OCI-M1 (cell line): ENCODE measurements at regions not wholly inside any gene's neighbourhood (a gene's known extent, or its start where the extent isn't known, plus 50 kb on each side); places are given as distances from the start of the nearest gene placed in this dataset.
"Not testable (repeated sequence)": the region's sequence is repeated elsewhere in the genome, so short reads cannot be mapped to it uniquely, and the experiment has no call there.

ENCODE experiments used
- DNase-seq: peaks from one replicate; lab custom pipeline; 2025; lab: John Stamatoyannopoulos, UW

- DNase-seq = no peak
Measured at GRCh38 chr13:110811008-110811720, 97.7 kb downstream of the ING1 start.

GRCh38 chr13:110811771-110812120 lies 98.2 kb downstream of the ING1 start:
- no peak for DNase-seq

GRCh38 chr13:110812121-110812868 lies 98.8 kb downstream of the ING1 start:
- no peak for DNase-seq

- DNase-seq = no peak
Measured at GRCh38 chr13:110812869-110813645, 99.6 kb downstream of the ING1 start.

GRCh38 chr13:110813646-110814624 lies 100.4 kb downstream of the ING1 start:
- DNase-seq = no peak

- DNase-seq = no peak
Measured at GRCh38 chr13:110815471-110816204, 99.2 kb downstream of the ANKRD10 start.

GRCh38 chr13:110816500-110816899 lies 98.4 kb downstream of the ANKRD10 start:
- no peak for DNase-seq

- no peak for DNase-seq
Measured at GRCh38 chr13:110817143-110817542, 97.7 kb downstream of the ANKRD10 start.

GRCh38 chr13:110818747-110819146 lies 96.1 kb downstream of the ANKRD10 start:
- no peak for DNase-seq

GRCh38 chr13:110819203-110820014 lies 95.5 kb downstream of the ANKRD10 start:
- DNase-seq = peak; percentile 87

- DNase-seq = no peak
Measured at GRCh38 chr13:110820322-110820721, 94.5 kb downstream of the ANKRD10 start.

GRCh38 chr13:110821837-110822668 lies 92.8 kb downstream of the ANKRD10 start:
- not testable (repeated sequence) for DNase-seq

GRCh38 chr13:110822669-110822945 lies 92.3 kb downstream of the ANKRD10 start:
- no peak for DNase-seq

- no peak for DNase-seq
Measured at GRCh38 chr13:110824702-110825300, 90.1 kb downstream of the ANKRD10 start.

- DNase-seq = no peak
Measured at GRCh38 chr13:110825516-110825915, 89.4 kb downstream of the ANKRD10 start.

GRCh38 chr13:110826101-110826500 lies 88.8 kb downstream of the ANKRD10 start:
- no peak for DNase-seq

GRCh38 chr13:110826861-110827672 lies 87.8 kb downstream of the ANKRD10 start:
- DNase-seq = no peak
